ENCODE measurements at regions not wholly inside any gene's neighbourhood (a gene's known extent, or its start where the extent isn't known, plus 50 kb on each side); places are given as distances from the start of the nearest gene placed in this dataset.

GRCh38 chr13:80086304-80086721 lies 254.6 kb downstream of the SPRY2 start:
- TF ChIP-seq POLR2A (IDR thresholded peaks at IDR 0.05; ENCODE audit: low read depth, low read length) (no peak), FOS (IDR thresholded peaks at IDR 0.05; ENCODE audit: low read depth, low read length) (no peak), RCOR1 (IDR thresholded peaks at IDR 0.05; ENCODE audit: insufficient replicate concordance, low read length) (no peak), BHLHE40 (IDR thresholded peaks at IDR 0.05; ENCODE audit: low read depth, low read length) (no peak), MXI1 (IDR thresholded peaks at IDR 0.05; ENCODE audit: borderline replicate concordance, low read depth, low read length) (no peak), MAZ (IDR thresholded peaks at IDR 0.05; ENCODE audit: borderline replicate concordance, low read depth, low read length) (no peak), RFX5 (IDR thresholded peaks at IDR 0.05; ENCODE audit: low read depth, low read length) (no peak), CEBPB (IDR thresholded peaks at IDR 0.05; ENCODE audit: low read depth, low read length) (no peak), NFE2L2 (IDR thresholded peaks at IDR 0.05; ENCODE audit: low read depth, low read length) (no peak)
- TF ChIP-seq, protein P1, sequence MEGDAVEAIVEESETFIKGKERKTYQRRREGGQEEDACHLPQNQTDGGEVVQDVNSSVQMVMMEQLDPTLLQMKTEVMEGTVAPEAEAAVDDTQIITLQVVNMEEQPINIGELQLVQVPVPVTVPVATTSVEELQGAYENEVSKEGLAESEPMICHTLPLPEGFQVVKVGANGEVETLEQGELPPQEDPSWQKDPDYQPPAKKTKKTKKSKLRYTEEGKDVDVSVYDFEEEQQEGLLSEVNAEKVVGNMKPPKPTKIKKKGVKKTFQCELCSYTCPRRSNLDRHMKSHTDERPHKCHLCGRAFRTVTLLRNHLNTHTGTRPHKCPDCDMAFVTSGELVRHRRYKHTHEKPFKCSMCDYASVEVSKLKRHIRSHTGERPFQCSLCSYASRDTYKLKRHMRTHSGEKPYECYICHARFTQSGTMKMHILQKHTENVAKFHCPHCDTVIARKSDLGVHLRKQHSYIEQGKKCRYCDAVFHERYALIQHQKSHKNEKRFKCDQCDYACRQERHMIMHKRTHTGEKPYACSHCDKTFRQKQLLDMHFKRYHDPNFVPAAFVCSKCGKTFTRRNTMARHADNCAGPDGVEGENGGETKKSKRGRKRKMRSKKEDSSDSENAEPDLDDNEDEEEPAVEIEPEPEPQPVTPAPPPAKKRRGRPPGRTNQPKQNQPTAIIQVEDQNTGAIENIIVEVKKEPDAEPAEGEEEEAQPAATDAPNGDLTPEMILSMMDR (conservative IDR thresholded peaks at IDR 0.05; ENCODE audit: low read depth, low read length): no peak

Data from IMR-90 (cell line).